Liver (tissue), 3 donors: ENCODE measurements at regions not wholly inside any gene's neighbourhood (a gene's known extent, or its start where the extent isn't known, plus 50 kb on each side); places are given as distances from the start of the nearest gene placed in this dataset.

Experiments
- ATF3 ChIP-seq: IDR thresholded peaks from 2 replicates; pipeline ENCODE4 v1.6.1; 2016; ENCODE audit warnings: antibody characterized with exemption
- CTCF ChIP-seq: fragments of 150-350 bp; IDR thresholded peaks from 2 replicates; pipeline ENCODE4 v1.5.1; 2017; ENCODE audit warnings: improper control_type of control experiment, low read depth, low read length; ENCODE audit not compliant: missing input control
- FOXA1 ChIP-seq: IDR thresholded peaks from 2 replicates; pipeline ENCODE4 v1.6.1; 2016; ENCODE audit warnings: antibody characterized with exemption
- GABPA ChIP-seq, 2 donors: IDR thresholded peaks in 1 of 2; conservative IDR thresholded peaks in 1 of 2; 2 replicates each; pipeline ENCODE4 v1.6.1; 2016; ENCODE audit warnings: antibody characterized with exemption in 2 of 2, mild to moderate bottlenecking in 1 of 2, moderate library complexity in 1 of 2
- MAX ChIP-seq: IDR thresholded peaks from 2 replicates; pipeline ENCODE4 v1.6.1; 2016; ENCODE audit warnings: antibody characterized with exemption
- RAD21 ChIP-seq, 2 donors: IDR thresholded peaks; 2 replicates each; pipeline ENCODE4 v1.6.1; 2016; ENCODE audit warnings: antibody characterized with exemption in 2 of 2, mild to moderate bottlenecking in 2 of 2
- REST ChIP-seq: IDR thresholded peaks from 2 replicates; pipeline ENCODE4 v1.6.1; 2016; ENCODE audit warnings: antibody characterized with exemption, mild to moderate bottlenecking
- RXRA ChIP-seq, 2 donors: IDR thresholded peaks; 2 replicates each; pipeline ENCODE4 v1.6.1; 2017 to 2018; ENCODE audit warnings: antibody characterized with exemption in 2 of 2, mild to moderate bottlenecking in 1 of 2
- SP1 ChIP-seq: IDR thresholded peaks from 2 replicates; pipeline ENCODE4 v1.6.1; 2018; ENCODE audit warnings: antibody characterized with exemption, mild to moderate bottlenecking
- TAF1 ChIP-seq: conservative IDR thresholded peaks from 2 replicates; pipeline ENCODE4 v1.6.1; 2016; ENCODE audit warnings: antibody characterized with exemption, mild to moderate bottlenecking
- YY1 ChIP-seq: IDR thresholded peaks from 2 replicates; pipeline ENCODE4 v1.6.1; 2016; ENCODE audit warnings: antibody characterized with exemption, mild to moderate bottlenecking
- ZBTB33 ChIP-seq: IDR thresholded peaks from 2 replicates; pipeline ENCODE4 v1.6.1; 2016; ENCODE audit warnings: antibody characterized with exemption
- donor health status: healthy.
- donor health status: healthy.

GRCh38 chr2:180261976-180262375, 254.9 kb upstream of the CWC22 start:
- TF ChIP-seq CTCF (no peak), REST (no peak), TAF1 (no peak), RAD21 (IDR thresholded peaks at IDR 0.05) (no peak), ATF3 (no peak), RXRA (IDR thresholded peaks at IDR 0.05) (no peak), GABPA (IDR thresholded peaks at IDR 0.05 in 1 of 2, conservative IDR thresholded peaks at IDR 0.05 in 1 of 2) (no peak), SP1 (no peak), ZBTB33 (no peak), MAX (no peak), YY1 (no peak), FOXA1 (no peak)
